HEK293 (cell line): ENCODE measurements at regions not wholly inside any gene's neighbourhood (a gene's known extent, or its start where the extent isn't known, plus 50 kb on each side); places are given as distances from the start of the nearest gene placed in this dataset.

ENCODE experiments used
- CTCF ChIA-PET: fragments of 350-600 bp; formaldehyde crosslinking; extraction: SDS; loops from one replicate; lab custom pipeline; 2021; ENCODE audit warnings: antibody characterized with exemption; lab: Yijun Ruan, JAX
- POLR2A ChIA-PET: fragments of 300-600 bp; formaldehyde crosslinking; extraction: SDS; loops from one replicate; lab custom pipeline; 2020; ENCODE audit warnings: antibody characterized with exemption, inconsistent platforms; lab: Yijun Ruan, JAX
- H3K27ac ChIP-seq: fragments of 200-500 bp; sonication (Bioruptor generic); 2 replicates; pipeline ENCODE4 v1.5.1; 2014; ENCODE audit warnings: low read depth, low read length, control low read depth, inconsistent platforms; ENCODE audit errors: extremely low read depth
- H3K36me3 ChIP-seq, 2 experiments: fragments of 200-500 bp in 1 of 2; sonication (Bioruptor generic) in 1 of 2; 1 replicate in 1 of 2; 2 replicates in 1 of 2; pipeline ENCODE4 v1.5.1; 2014 to 2017; ENCODE audit warnings: inconsistent platforms in 2 of 2, low read length in 2 of 2; ENCODE audit not compliant: control insufficient read depth in 2 of 2, insufficient read depth in 1 of 2
- H3K4me1 ChIP-seq: fragments of 200-500 bp; sonication (Bioruptor generic); 2 replicates; pipeline ENCODE4 v1.5.1; 2014; ENCODE audit warnings: mild to moderate bottlenecking, low read length, inconsistent platforms; ENCODE audit not compliant: control insufficient read depth, insufficient read depth
- H3K4me3 ChIP-seq: 2 replicates; pipeline ENCODE4 v1.5.1; 2011; ENCODE audit warnings: low read depth, mild to moderate bottlenecking, control low read depth, low read length, moderate library complexity
- H3K9me3 ChIP-seq: fragments of 200-500 bp; sonication (Bioruptor generic); 2 replicates; pipeline ENCODE4 v1.5.1; 2014; ENCODE audit warnings: low read depth, low read length, inconsistent platforms; ENCODE audit not compliant: control insufficient read depth, insufficient read depth
- EGR2 ChIP-seq: fragments of 450-650 bp; formaldehyde crosslinking; IDR thresholded peaks from 2 replicates; pipeline ENCODE4 v1.5.1; 2016; ENCODE audit warnings: low read depth, missing biosample characterization, missing genetic modification characterization
- FEZF1 ChIP-seq: fragments of 450-650 bp; formaldehyde crosslinking; IDR thresholded peaks from 2 replicates; pipeline ENCODE4 v1.5.1; 2016; ENCODE audit warnings: missing biosample characterization, missing genetic modification characterization
- GFI1B ChIP-seq: fragments of 450-650 bp; formaldehyde crosslinking; IDR thresholded peaks from 2 replicates; pipeline ENCODE4 v1.5.1; 2016; ENCODE audit warnings: missing biosample characterization, missing genetic modification characterization
- KLF1 ChIP-seq: fragments of 450-650 bp; formaldehyde crosslinking; IDR thresholded peaks from 2 replicates; pipeline ENCODE4 v1.5.1; 2016; ENCODE audit warnings: missing biosample characterization, missing genetic modification characterization
- MEIS1 ChIP-seq: sonication (generic); formaldehyde crosslinking; IDR thresholded peaks from 2 replicates; pipeline ENCODE4 v1.8.1; 2022; ENCODE audit warnings: missing genetic modification reagents, mild to moderate bottlenecking, borderline replicate concordance
- YY2 ChIP-seq: fragments of 450-650 bp; formaldehyde crosslinking; IDR thresholded peaks from 2 replicates; pipeline ENCODE4 v1.5.1; 2016; ENCODE audit warnings: missing biosample characterization, missing genetic modification characterization
- ZBTB21 ChIP-seq: fragments of 450-650 bp; formaldehyde crosslinking; IDR thresholded peaks from 2 replicates; pipeline ENCODE4 v1.5.1; 2017; ENCODE audit warnings: missing biosample characterization, missing genetic modification characterization
- ZFP3 ChIP-seq: fragments of 450-650 bp; formaldehyde crosslinking; IDR thresholded peaks from 2 replicates; pipeline ENCODE4 v1.5.1; 2016; ENCODE audit warnings: low read depth, missing biosample characterization, missing genetic modification characterization
- ZNF132 ChIP-seq: fragments of 450-650 bp; formaldehyde crosslinking; IDR thresholded peaks from 2 replicates; pipeline ENCODE4 v1.5.1; 2017; ENCODE audit warnings: missing biosample characterization, missing genetic modification characterization, borderline replicate concordance
- ZNF214 ChIP-seq: fragments of 450-650 bp; formaldehyde crosslinking; IDR thresholded peaks from 2 replicates; pipeline ENCODE4 v1.5.1; 2017; ENCODE audit warnings: missing biosample characterization, mild to moderate bottlenecking, missing genetic modification characterization, borderline replicate concordance
- ZNF221 ChIP-seq: fragments of 450-650 bp; formaldehyde crosslinking; IDR thresholded peaks from 2 replicates; pipeline ENCODE4 v1.5.1; 2017; ENCODE audit warnings: missing biosample characterization, missing genetic modification characterization, borderline replicate concordance
- ZNF266 ChIP-seq: fragments of 450-650 bp; formaldehyde crosslinking; IDR thresholded peaks from 2 replicates; pipeline ENCODE4 v1.5.1; 2016; ENCODE audit warnings: missing biosample characterization, missing genetic modification characterization, low read depth
- ZNF354C ChIP-seq: fragments of 450-650 bp; formaldehyde crosslinking; IDR thresholded peaks from 2 replicates; pipeline ENCODE4 v1.5.1; 2016; ENCODE audit warnings: missing biosample characterization, missing genetic modification characterization, low read depth, borderline replicate concordance
- ZNF404 ChIP-seq: fragments of 450-650 bp; formaldehyde crosslinking; IDR thresholded peaks from 2 replicates; pipeline ENCODE4 v1.5.1; 2017; ENCODE audit warnings: missing biosample characterization, missing genetic modification characterization
- ZNF423 ChIP-seq: fragments of 450-650 bp; formaldehyde crosslinking; IDR thresholded peaks from 2 replicates; pipeline ENCODE4 v1.5.1; 2016; ENCODE audit warnings: missing biosample characterization, missing genetic modification characterization
- ZNF660 ChIP-seq: fragments of 450-650 bp; IDR thresholded peaks from 2 replicates; pipeline ENCODE4 v1.5.1; 2018; ENCODE audit warnings: missing biosample characterization, mild to moderate bottlenecking, missing genetic modification characterization
- ZNF670 ChIP-seq: fragments of 450-650 bp; formaldehyde crosslinking; IDR thresholded peaks from 2 replicates; pipeline ENCODE4 v1.5.1; 2016; ENCODE audit warnings: missing biosample characterization, missing genetic modification characterization, low read depth
- ZNF701 ChIP-seq: fragments of 450-650 bp; formaldehyde crosslinking; IDR thresholded peaks from 2 replicates; pipeline ENCODE4 v1.5.1; 2016; ENCODE audit warnings: missing biosample characterization, missing genetic modification characterization
- ZNF792 ChIP-seq: fragments of 450-650 bp; formaldehyde crosslinking; IDR thresholded peaks from 2 replicates; pipeline ENCODE4 v1.5.1; 2016; ENCODE audit warnings: missing biosample characterization, missing genetic modification characterization
- ZNF837 ChIP-seq: fragments of 450-650 bp; formaldehyde crosslinking; IDR thresholded peaks from 2 replicates; pipeline ENCODE4 v1.5.1; 2016; ENCODE audit warnings: missing biosample characterization, missing genetic modification characterization
- ZSCAN23 ChIP-seq: fragments of 450-650 bp; formaldehyde crosslinking; IDR thresholded peaks from 2 replicates; pipeline ENCODE4 v1.5.1; 2016; ENCODE audit warnings: missing biosample characterization, missing genetic modification characterization
- TF ChIP-seq, protein P1 (sequence below): fragments of 450-650 bp; formaldehyde crosslinking; IDR thresholded peaks from 2 replicates; pipeline ENCODE4 v1.5.1; 2016; ENCODE audit warnings: missing biosample characterization, missing genetic modification characterization
- TF ChIP-seq, protein P2 (sequence below): fragments of 450-650 bp; formaldehyde crosslinking; IDR thresholded peaks from 2 replicates; pipeline ENCODE4 v1.5.1; 2016; ENCODE audit warnings: missing biosample characterization, missing genetic modification characterization
- TF ChIP-seq, protein P3 (sequence below): fragments of 450-650 bp; formaldehyde crosslinking; IDR thresholded peaks from 2 replicates; pipeline ENCODE4 v1.5.1; 2017; ENCODE audit warnings: missing biosample characterization, mild to moderate bottlenecking, missing genetic modification characterization, moderate library complexity
- TF ChIP-seq, protein P4 (sequence below): fragments of 450-650 bp; formaldehyde crosslinking; IDR thresholded peaks from 2 replicates; pipeline ENCODE4 v1.5.1; 2017; ENCODE audit warnings: missing biosample characterization, missing genetic modification characterization
- TF ChIP-seq, protein P5 (sequence below): fragments of 450-650 bp; formaldehyde crosslinking; IDR thresholded peaks from 2 replicates; pipeline ENCODE4 v1.5.1; 2016; ENCODE audit warnings: missing biosample characterization, missing genetic modification characterization

DNA sequence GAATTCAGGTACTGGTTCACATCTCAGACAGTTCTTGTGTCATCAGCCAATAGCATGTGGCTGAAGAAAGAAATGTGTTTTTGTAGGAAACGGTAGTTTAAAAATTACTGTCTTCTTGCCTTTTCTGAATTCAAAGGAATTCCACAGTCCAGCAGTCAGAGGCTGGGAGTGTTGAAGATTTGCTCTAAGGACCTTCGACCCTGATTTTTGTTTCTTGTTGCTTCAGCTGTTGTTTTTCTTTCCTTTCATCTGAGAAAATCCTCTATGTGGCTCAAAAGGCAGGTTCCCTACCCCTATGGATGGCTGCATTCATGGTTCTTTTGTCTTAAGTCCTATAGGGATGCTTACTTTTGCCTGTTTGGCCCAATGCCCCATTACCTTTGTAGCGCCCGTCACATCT lies 304.9 kb downstream of the TMEM167A start:
- H3K4me1 ChIP-seq: no peaks in the 10 kb centered on the region
- ChIA-PET POLR2A (no interaction called here), CTCF (interaction anchor here (0.7 kb wide), 1 partner anchor 841 kb away, joined by 3 read pairs; no protein-coding TSS in a partner anchor)
- no peak for TF ChIP-seq FEZF1 (tag by site-specific recombination)
- TF ChIP-seq GFI1B: no peak
- no peak for TF ChIP-seq ZNF404 (tag by site-specific recombination)
- no peak for TF ChIP-seq ZNF837 (tag by site-specific recombination)
- TF ChIP-seq, protein P1, sequence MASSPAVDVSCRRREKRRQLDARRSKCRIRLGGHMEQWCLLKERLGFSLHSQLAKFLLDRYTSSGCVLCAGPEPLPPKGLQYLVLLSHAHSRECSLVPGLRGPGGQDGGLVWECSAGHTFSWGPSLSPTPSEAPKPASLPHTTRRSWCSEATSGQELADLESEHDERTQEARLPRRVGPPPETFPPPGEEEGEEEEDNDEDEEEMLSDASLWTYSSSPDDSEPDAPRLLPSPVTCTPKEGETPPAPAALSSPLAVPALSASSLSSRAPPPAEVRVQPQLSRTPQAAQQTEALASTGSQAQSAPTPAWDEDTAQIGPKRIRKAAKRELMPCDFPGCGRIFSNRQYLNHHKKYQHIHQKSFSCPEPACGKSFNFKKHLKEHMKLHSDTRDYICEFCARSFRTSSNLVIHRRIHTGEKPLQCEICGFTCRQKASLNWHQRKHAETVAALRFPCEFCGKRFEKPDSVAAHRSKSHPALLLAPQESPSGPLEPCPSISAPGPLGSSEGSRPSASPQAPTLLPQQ (tag by site-specific recombination): no peak
- TF ChIP-seq, protein P2, sequence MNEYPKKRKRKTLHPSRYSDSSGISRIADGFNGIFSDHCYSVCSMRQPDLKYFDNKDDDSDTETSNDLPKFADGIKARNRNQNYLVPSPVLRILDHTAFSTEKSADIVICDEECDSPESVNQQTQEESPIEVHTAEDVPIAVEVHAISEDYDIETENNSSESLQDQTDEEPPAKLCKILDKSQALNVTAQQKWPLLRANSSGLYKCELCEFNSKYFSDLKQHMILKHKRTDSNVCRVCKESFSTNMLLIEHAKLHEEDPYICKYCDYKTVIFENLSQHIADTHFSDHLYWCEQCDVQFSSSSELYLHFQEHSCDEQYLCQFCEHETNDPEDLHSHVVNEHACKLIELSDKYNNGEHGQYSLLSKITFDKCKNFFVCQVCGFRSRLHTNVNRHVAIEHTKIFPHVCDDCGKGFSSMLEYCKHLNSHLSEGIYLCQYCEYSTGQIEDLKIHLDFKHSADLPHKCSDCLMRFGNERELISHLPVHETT (tag by site-specific recombination): no peak
- TF ChIP-seq, protein P3, sequence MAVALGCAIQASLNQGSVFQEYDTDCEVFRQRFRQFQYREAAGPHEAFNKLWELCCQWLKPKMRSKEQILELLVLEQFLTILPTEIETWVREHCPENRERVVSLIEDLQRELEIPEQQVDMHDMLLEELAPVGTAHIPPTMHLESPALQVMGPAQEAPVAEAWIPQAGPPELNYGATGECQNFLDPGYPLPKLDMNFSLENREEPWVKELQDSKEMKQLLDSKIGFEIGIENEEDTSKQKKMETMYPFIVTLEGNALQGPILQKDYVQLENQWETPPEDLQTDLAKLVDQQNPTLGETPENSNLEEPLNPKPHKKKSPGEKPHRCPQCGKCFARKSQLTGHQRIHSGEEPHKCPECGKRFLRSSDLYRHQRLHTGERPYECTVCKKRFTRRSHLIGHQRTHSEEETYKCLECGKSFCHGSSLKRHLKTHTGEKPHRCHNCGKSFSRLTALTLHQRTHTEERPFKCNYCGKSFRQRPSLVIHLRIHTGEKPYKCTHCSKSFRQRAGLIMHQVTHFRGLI (tag by site-specific recombination): no peak
- no peak for TF ChIP-seq ZNF354C (tag by site-specific recombination)
- no peak for TF ChIP-seq ZNF701 (tag by site-specific recombination)
- TF ChIP-seq ZSCAN23 (tag by site-specific recombination): no peak
- no peak for TF ChIP-seq ZNF266 (tag by site-specific recombination)
- no peak for TF ChIP-seq MEIS1 (CRISPR knock-in tag)
- no peak for TF ChIP-seq ZFP3
- no peak for TF ChIP-seq EGR2 (tag by site-specific recombination)
- no peak for TF ChIP-seq ZNF132 (tag by site-specific recombination)
- TF ChIP-seq ZNF221: no peak
- TF ChIP-seq ZNF792: no peak
- TF ChIP-seq, protein P4, sequence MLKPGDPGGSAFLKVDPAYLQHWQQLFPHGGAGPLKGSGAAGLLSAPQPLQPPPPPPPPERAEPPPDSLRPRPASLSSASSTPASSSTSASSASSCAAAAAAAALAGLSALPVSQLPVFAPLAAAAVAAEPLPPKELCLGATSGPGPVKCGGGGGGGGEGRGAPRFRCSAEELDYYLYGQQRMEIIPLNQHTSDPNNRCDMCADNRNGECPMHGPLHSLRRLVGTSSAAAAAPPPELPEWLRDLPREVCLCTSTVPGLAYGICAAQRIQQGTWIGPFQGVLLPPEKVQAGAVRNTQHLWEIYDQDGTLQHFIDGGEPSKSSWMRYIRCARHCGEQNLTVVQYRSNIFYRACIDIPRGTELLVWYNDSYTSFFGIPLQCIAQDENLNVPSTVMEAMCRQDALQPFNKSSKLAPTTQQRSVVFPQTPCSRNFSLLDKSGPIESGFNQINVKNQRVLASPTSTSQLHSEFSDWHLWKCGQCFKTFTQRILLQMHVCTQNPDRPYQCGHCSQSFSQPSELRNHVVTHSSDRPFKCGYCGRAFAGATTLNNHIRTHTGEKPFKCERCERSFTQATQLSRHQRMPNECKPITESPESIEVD (tag by site-specific recombination): no peak
- TF ChIP-seq ZNF423: no peak
- TF ChIP-seq ZBTB21 (tag by site-specific recombination): no peak
- H3K9me3 ChIP-seq: no peaks in the 10 kb centered on the region
- H3K4me3 ChIP-seq: no peak overlapping the region
- no peak overlapping the region for H3K27ac ChIP-seq
- no peaks in the 10 kb centered on the region for H3K36me3 ChIP-seq

DNA sequence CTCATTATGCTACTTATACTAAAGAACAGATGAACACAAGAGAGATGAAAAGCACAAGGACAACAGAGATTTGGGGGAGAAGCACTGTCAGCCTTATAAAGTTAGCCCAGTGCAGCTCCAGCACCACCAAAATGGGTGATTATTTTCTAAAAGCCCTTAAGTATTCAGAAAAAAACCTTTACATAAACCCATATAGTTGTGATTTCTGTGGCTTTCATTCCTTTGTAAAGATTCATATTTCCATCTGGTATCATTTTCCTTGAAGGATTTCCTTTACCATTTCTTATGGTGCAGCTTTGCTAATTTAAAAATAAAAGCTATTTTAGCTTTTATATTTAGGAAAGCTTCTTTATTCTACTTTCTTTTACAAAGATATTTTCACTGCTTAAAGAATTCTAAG lies 311.0 kb downstream of the TMEM167A start:
- H3K9me3 ChIP-seq: no peaks in the 10 kb centered on the region

More for the DNA sequence above, 311.0 kb downstream of the TMEM167A start:
- Histone ChIP-seq H3K4me1 (peaks cover 2% of the 10 kb centered on the region; the same call in 1 of the 2 replicates), H3K36me3 (no peaks in the 10 kb centered on the region), H3K4me3 (no peak overlapping the region), H3K27ac (no peak overlapping the region)
- TF ChIP-seq ZNF670 (tag by site-specific recombination) (no peak), ZNF214 (tag by site-specific recombination) (no peak), ZNF660 (no peak), KLF1 (tag by site-specific recombination) (no peak), YY2 (tag by site-specific recombination) (no peak)
- TF ChIP-seq, protein P5, sequence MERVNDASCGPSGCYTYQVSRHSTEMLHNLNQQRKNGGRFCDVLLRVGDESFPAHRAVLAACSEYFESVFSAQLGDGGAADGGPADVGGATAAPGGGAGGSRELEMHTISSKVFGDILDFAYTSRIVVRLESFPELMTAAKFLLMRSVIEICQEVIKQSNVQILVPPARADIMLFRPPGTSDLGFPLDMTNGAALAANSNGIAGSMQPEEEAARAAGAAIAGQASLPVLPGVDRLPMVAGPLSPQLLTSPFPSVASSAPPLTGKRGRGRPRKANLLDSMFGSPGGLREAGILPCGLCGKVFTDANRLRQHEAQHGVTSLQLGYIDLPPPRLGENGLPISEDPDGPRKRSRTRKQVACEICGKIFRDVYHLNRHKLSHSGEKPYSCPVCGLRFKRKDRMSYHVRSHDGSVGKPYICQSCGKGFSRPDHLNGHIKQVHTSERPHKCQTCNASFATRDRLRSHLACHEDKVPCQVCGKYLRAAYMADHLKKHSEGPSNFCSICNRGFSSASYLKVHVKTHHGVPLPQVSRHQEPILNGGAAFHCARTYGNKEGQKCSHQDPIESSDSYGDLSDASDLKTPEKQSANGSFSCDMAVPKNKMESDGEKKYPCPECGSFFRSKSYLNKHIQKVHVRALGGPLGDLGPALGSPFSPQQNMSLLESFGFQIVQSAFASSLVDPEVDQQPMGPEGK: no peak
- ChIA-PET POLR2A (no interaction called here), CTCF (interaction anchor here (2.0 kb wide), 1 partner anchor 125 kb away, joined by 5 read pairs; no protein-coding TSS in a partner anchor)
